ENCODE measurements at regions not wholly inside any gene's neighbourhood (a gene's known extent, or its start where the extent isn't known, plus 50 kb on each side); places are given as distances from the start of the nearest gene placed in this dataset.

- TF ChIP-seq EZH2 (IDR thresholded peaks at IDR 0.05; ENCODE audit: insufficient read depth, poor library complexity, severe bottlenecking) (no peak), EZH2phosphoT487 (IDR thresholded peaks at IDR 0.05; ENCODE audit: insufficient read depth, low read depth) (no peak)
Observed at GRCh38 chr5:158431369-158432029, 572.6 kb upstream of the CLINT1 start.

All from GM23248 (cell line).